ENCODE measurements at regions not wholly inside any gene's neighbourhood (a gene's known extent, or its start where the extent isn't known, plus 50 kb on each side); places are given as distances from the start of the nearest gene placed in this dataset.

GRCh38 chr3:94596887-94597566 lies 534.2 kb downstream of the NSUN3 start:
- TF ChIP-seq CTCF (IDR thresholded peaks at IDR 0.05): no peak
- TF ChIP-seq EZH2 (IDR thresholded peaks at IDR 0.05): no peak
- TF ChIP-seq EZH2phosphoT487 (IDR thresholded peaks at IDR 0.05): no peak

All from neural progenitor cell (in vitro differentiated cells).